IMR-90 (cell line): ENCODE measurements at regions not wholly inside any gene's neighbourhood (a gene's known extent, or its start where the extent isn't known, plus 50 kb on each side); places are given as distances from the start of the nearest gene placed in this dataset.

Source experiments
- ATAC-seq: fragments of 200-7000 bp; cut with Tn5 transposase; 2 replicates; pipeline ENCODE4 v1.9.1; 2020; ENCODE audit warnings: low read depth, mild to moderate bottlenecking, moderate library complexity
- BruUV-seq: library from RNA; stranded (reverse); fragments of 400-500 nt; replicated peaks from 2 replicates; lab custom pipeline; 2021; lab: Mats Ljungman, UMichigan
- CTCF ChIA-PET: fragments of 300-600 bp; formaldehyde crosslinking; extraction: SDS; loops from one replicate; lab custom pipeline; 2021; ENCODE audit warnings: antibody characterized with exemption; lab: Yijun Ruan, JAX
- POLR2A ChIA-PET: fragments of 300-600 bp; sonication (Branson Sonifier 250); formaldehyde crosslinking; loops from one replicate; lab custom pipeline; 2022; ENCODE audit warnings: antibody characterized with exemption; ENCODE audit not compliant: unreplicated experiment; lab: Charles Lee
- DNase-seq: peaks from one replicate; pipeline ENCODE4 v3.0.0; 2013
- H2AFZ ChIP-seq: replicated peaks from 2 replicates; pipeline ENCODE3; 2013; ENCODE audit warnings: low read length, mild to moderate bottlenecking; ENCODE audit not compliant: poor library complexity
- H2AK5ac ChIP-seq: 2 replicates; pipeline ENCODE4 v1.6.1; 2013; ENCODE audit warnings: low read depth, low read length, inconsistent platforms
- H2AK9ac ChIP-seq: replicated peaks from 2 replicates; pipeline ENCODE3; 2013; ENCODE audit warnings: mild to moderate bottlenecking, low read depth, low read length, moderate library complexity; ENCODE audit not compliant: poor library complexity
- H2BK120ac ChIP-seq: 2 replicates; pipeline ENCODE4 v1.6.1; 2013; ENCODE audit warnings: low read depth, low read length, inconsistent platforms
- H2BK15ac ChIP-seq: 3 replicates; pipeline ENCODE4 v1.6.1; 2013; ENCODE audit warnings: low read depth, low read length, inconsistent platforms
- H2BK20ac ChIP-seq: 2 replicates; pipeline ENCODE4 v1.6.1; 2013; ENCODE audit warnings: low read depth, mild to moderate bottlenecking, inconsistent platforms, low read length, moderate library complexity
- H2BK5ac ChIP-seq: 2 replicates; pipeline ENCODE4 v1.6.1; 2013; ENCODE audit warnings: mild to moderate bottlenecking, low read depth, low read length, inconsistent platforms; ENCODE audit not compliant: poor library complexity, severe bottlenecking
- H3K14ac ChIP-seq: replicated peaks from 2 replicates; pipeline ENCODE4 v1.6.1; 2013; ENCODE audit warnings: low read depth, low read length, inconsistent platforms
- H3K18ac ChIP-seq: 2 replicates; pipeline ENCODE4 v1.6.1; 2013; ENCODE audit warnings: low read depth, low read length, control low read depth
- H3K23ac ChIP-seq: 2 replicates; pipeline ENCODE4 v1.6.1; 2013; ENCODE audit warnings: low read depth, low read length, inconsistent platforms
- H3K27ac ChIP-seq: 2 replicates; pipeline ENCODE4 v1.5.1; 2013; ENCODE audit warnings: mild to moderate bottlenecking, control low read depth, low read length; ENCODE audit not compliant: insufficient read depth
- H3K27me3 ChIP-seq: 2 replicates; pipeline ENCODE4 v1.6.1; 2013; ENCODE audit warnings: low read length; ENCODE audit not compliant: control insufficient read depth, insufficient read depth
- H3K36me3 ChIP-seq: 2 replicates; pipeline ENCODE4 v1.6.1; 2013; ENCODE audit warnings: low read length, mixed read lengths; ENCODE audit not compliant: control insufficient read depth, insufficient read depth
- H3K4ac ChIP-seq: 2 replicates; pipeline ENCODE4 v1.6.1; 2013; ENCODE audit warnings: low read depth, low read length, inconsistent platforms
- H3K4me1 ChIP-seq: 2 replicates; pipeline ENCODE4 v1.6.1; 2013; ENCODE audit warnings: low read length, mixed read lengths; ENCODE audit not compliant: control insufficient read depth, insufficient read depth
- H3K4me2 ChIP-seq: 2 replicates; pipeline ENCODE4 v1.6.1; 2013; ENCODE audit warnings: low read depth, mild to moderate bottlenecking, control low read depth, low read length, moderate library complexity
- H3K4me3 ChIP-seq: 2 replicates; pipeline ENCODE4 v1.5.1; 2013; ENCODE audit warnings: low read depth, mild to moderate bottlenecking, control low read depth, low read length, moderate library complexity; ENCODE audit not compliant: insufficient read depth
- H3K56ac ChIP-seq: 2 replicates; pipeline ENCODE4 v1.6.1; 2013; ENCODE audit warnings: low read length, inconsistent platforms; ENCODE audit not compliant: insufficient read depth; ENCODE audit errors: extremely low read depth
- H3K79me1 ChIP-seq, 2 experiments: 2 replicates each; pipeline ENCODE4 v1.6.1; 2013; ENCODE audit warnings: low read length in 2 of 2, inconsistent platforms in 1 of 2, low read depth in 1 of 2
- H3K9ac ChIP-seq: 2 replicates; pipeline ENCODE4 v1.6.1; 2013; ENCODE audit warnings: low read depth, low read length, control low read depth
- H3K9me1 ChIP-seq: 2 replicates; pipeline ENCODE4 v1.6.1; 2013; ENCODE audit warnings: low read length, inconsistent platforms; ENCODE audit not compliant: insufficient read depth
- H3K9me3 ChIP-seq: 2 replicates; pipeline ENCODE4 v1.6.1; 2013; ENCODE audit warnings: low read length; ENCODE audit not compliant: control insufficient read depth, insufficient read depth
- H4K20me1 ChIP-seq: 2 replicates; pipeline ENCODE4 v1.6.1; 2013; ENCODE audit warnings: low read length, inconsistent platforms; ENCODE audit not compliant: insufficient read depth
- H4K5ac ChIP-seq: 2 replicates; pipeline ENCODE4 v1.6.1; 2013; ENCODE audit warnings: mild to moderate bottlenecking, low read depth, low read length, control low read depth
- H4K8ac ChIP-seq, 2 experiments: 2 replicates each; pipeline ENCODE4 v1.6.1; 2013; ENCODE audit warnings: low read depth in 2 of 2, low read length in 2 of 2, control low read depth in 1 of 2, inconsistent platforms in 1 of 2
- H4K91ac ChIP-seq: 2 replicates; pipeline ENCODE4 v1.6.1; 2013; ENCODE audit warnings: low read depth, low read length, inconsistent platforms; ENCODE audit not compliant: insufficient read depth
- BHLHE40 ChIP-seq: fragments of 150-350 bp; IDR thresholded peaks from 2 replicates; pipeline ENCODE4 v1.6.1; 2016; ENCODE audit warnings: mild to moderate bottlenecking, low read depth, low read length
- CEBPB ChIP-seq: IDR thresholded peaks from 2 replicates; pipeline ENCODE4 v1.6.1; 2012; ENCODE audit warnings: low read depth, low read length, improper control_type of control experiment
- CHD1 ChIP-seq: IDR thresholded peaks from 2 replicates; pipeline ENCODE4 v1.6.1; 2012; ENCODE audit warnings: low read depth, low read length, improper control_type of control experiment
- CTCF ChIP-seq: conservative IDR thresholded peaks from 2 replicates; pipeline ENCODE4 v1.5.1; 2012; ENCODE audit warnings: mild to moderate bottlenecking, low read depth, low read length, improper control_type of control experiment
- ELK1 ChIP-seq: fragments of 150-350 bp; IDR thresholded peaks from 2 replicates; pipeline ENCODE4 v1.6.1; 2016; ENCODE audit warnings: low read depth, mild to moderate bottlenecking, low read length, moderate library complexity, borderline replicate concordance
- FOS ChIP-seq: fragments of 150-350 bp; IDR thresholded peaks from 2 replicates; pipeline ENCODE4 v1.6.1; 2016; ENCODE audit warnings: low read depth, low read length
- MAFK ChIP-seq: IDR thresholded peaks from 2 replicates; pipeline ENCODE4 v1.6.1; 2012; ENCODE audit warnings: low read depth, low read length, improper control_type of control experiment
- MAZ ChIP-seq: IDR thresholded peaks from 2 replicates; pipeline ENCODE4 v1.6.1; 2012; ENCODE audit warnings: low read depth, mild to moderate bottlenecking, low read length, improper control_type of control experiment, moderate library complexity, borderline replicate concordance
- MXI1 ChIP-seq: IDR thresholded peaks from 2 replicates; pipeline ENCODE4 v1.6.1; 2012; ENCODE audit warnings: low read depth, mild to moderate bottlenecking, low read length, moderate library complexity, borderline replicate concordance
- NFE2L2 ChIP-seq: fragments of 150-350 bp; IDR thresholded peaks from 2 replicates; pipeline ENCODE4 v1.6.1; 2016; ENCODE audit warnings: low read depth, mild to moderate bottlenecking, low read length
- POLR2A ChIP-seq: IDR thresholded peaks from 2 replicates; pipeline ENCODE4 v1.6.1; 2012; ENCODE audit warnings: mild to moderate bottlenecking, low read depth, low read length
- RAD21 ChIP-seq: IDR thresholded peaks from 2 replicates; pipeline ENCODE4 v1.6.1; 2012; ENCODE audit warnings: low read length, improper control_type of control experiment
- RCOR1 ChIP-seq: IDR thresholded peaks from 2 replicates; pipeline ENCODE4 v1.6.1; 2012; ENCODE audit warnings: mild to moderate bottlenecking, low read length, improper control_type of control experiment; ENCODE audit not compliant: insufficient replicate concordance
- RFX5 ChIP-seq: IDR thresholded peaks from 2 replicates; pipeline ENCODE4 v1.8.0; 2012; ENCODE audit warnings: low read depth, mild to moderate bottlenecking, low read length, moderate library complexity
- SMC3 ChIP-seq: fragments of 150-350 bp; IDR thresholded peaks from 2 replicates; pipeline ENCODE4 v1.6.1; 2016; ENCODE audit warnings: low read depth, mild to moderate bottlenecking, antibody characterized with exemption, low read length, moderate library complexity
- USF2 ChIP-seq: fragments of 150-350 bp; IDR thresholded peaks from 2 replicates; pipeline ENCODE4 v1.6.1; 2017; ENCODE audit warnings: mild to moderate bottlenecking, antibody characterized with exemption, low read length, low read depth
- WGBS, 2 experiments: methylation state at CpG; one replicate each; pipeline versions ENCODE4 v1.1.5 to v1.1.7; 2013; ENCODE audit warnings: missing lambda C conversion rate in 2 of 2; ENCODE audit not compliant: insufficient read length in 1 of 2; ENCODE audit errors: extremely low coverage in 2 of 2; 5-methylcytosine and 5-hydroxymethylcytosine counted together
- dilution Hi-C: fragments of 300-500 bp; cut with HindIII; formaldehyde crosslinking; loops from one replicate; pipeline ENCODE4 v1.14.3; 2018; ENCODE audit warnings: low sequenced_read_pairs; ENCODE audit not compliant: unreplicated experiment
- in situ Hi-C: fragments of 300-500 bp; cut with MboI; formaldehyde crosslinking; loops from 3 replicates; pipeline ENCODE4 v1.14.3; 2019; ENCODE audit warnings: low sequenced_read_pairs, inconsistent platforms, mixed read lengths
- intact Hi-C: fragments of 100-400 bp; cut with micrococcal nuclease; formaldehyde crosslinking; loops from 2 replicates; pipeline ENCODE4 v1.10.0; 2022

GRCh38 chr1:90411185-90411584, 305.9 kb downstream of the BARHL2 start:
- Histone ChIP-seq H2AFZ (no peak overlapping the region), H3K4me3 (no peak overlapping the region), H3K79me1 (no peaks in the 10 kb centered on the region), H3K9me1 (no peaks in the 10 kb centered on the region), H4K5ac (no peak overlapping the region), H3K23ac (no peak overlapping the region), H3K14ac (no peak overlapping the region), H4K20me1 (no peaks in the 10 kb centered on the region), H3K4me2 (no peak overlapping the region), H3K27me3 (no peaks in the 10 kb centered on the region), H2BK5ac (no peak overlapping the region), H3K9ac (no peak overlapping the region), H4K8ac (no peak overlapping the region), H2AK9ac (no peak overlapping the region), H3K56ac (no peak overlapping the region), H3K18ac (no peak overlapping the region), H3K27ac (no peak overlapping the region), H3K4me1 (no peaks in the 10 kb centered on the region), H2AK5ac (no peak overlapping the region), H2BK120ac (no peak overlapping the region), H3K4ac (no peak overlapping the region), H3K9me3 (no peaks in the 10 kb centered on the region), H3K36me3 (no peaks in the 10 kb centered on the region), H2BK20ac (no peak overlapping the region), H2BK15ac (no peak overlapping the region), H4K91ac (no peak overlapping the region)
- TF ChIP-seq RFX5 (no peak), CHD1 (no peak), NFE2L2 (no peak), MAZ (no peak), FOS (no peak), MXI1 (no peak), POLR2A (no peak), ELK1 (no peak), BHLHE40 (no peak), CEBPB (no peak), RAD21 (no peak), CTCF (no peak), SMC3 (no peak), MAFK (no peak), RCOR1 (no peak), USF2 (no peak)
- in situ Hi-C loops (no loop called here), intact Hi-C loops (no loop called here), dilution Hi-C loops (no loop called here)
- POLR2A ChIA-PET: no interaction called here
- no TSS peak for BruUV-seq
- 89% methylated on average over 2 of the region's 3 CpGs; no CpG with 5 or more reads in 1 of the 2 experiments for WGBS, 2 experiments
- CTCF ChIA-PET: no interaction called here
- ATAC-seq (no peak), DNase-seq (no peak)
